Parathyroid adenoma (tissue), 2 donors: ENCODE measurements at regions not wholly inside any gene's neighbourhood (a gene's known extent, or its start where the extent isn't known, plus 50 kb on each side); places are given as distances from the start of the nearest gene placed in this dataset.

Source experiments
- H2AFZ ChIP-seq: fragments of 300-600 bp; sonication (generic); one replicate; pipeline ENCODE4 v1.7.0; 2017; ENCODE audit warnings: antibody characterized with exemption, mild to moderate bottlenecking
- H3K27ac ChIP-seq: fragments of 300-600 bp; sonication (generic); one replicate; pipeline ENCODE4 v1.7.0; 2017
- H3K27me3 ChIP-seq: fragments of 300-600 bp; sonication (generic); one replicate; pipeline ENCODE4 v1.7.0; 2017; ENCODE audit warnings: low read length; ENCODE audit not compliant: control insufficient read depth, insufficient read depth
- H3K36me3 ChIP-seq: fragments of 300-600 bp; sonication (generic); one replicate; pipeline ENCODE4 v1.7.0; 2017; ENCODE audit warnings: low read length; ENCODE audit not compliant: control insufficient read depth, insufficient read depth
- H3K4me1 ChIP-seq: fragments of 300-600 bp; sonication (generic); one replicate; pipeline ENCODE4 v1.7.0; 2017; ENCODE audit warnings: control low read depth
- H3K4me2 ChIP-seq: fragments of 300-600 bp; sonication (generic); one replicate; pipeline ENCODE4 v1.7.0; 2017; ENCODE audit warnings: low read length
- H3K4me3 ChIP-seq: fragments of 300-600 bp; sonication (generic); one replicate; pipeline ENCODE4 v1.7.0; 2017; ENCODE audit warnings: low read depth, low read length
- H3K79me2 ChIP-seq: fragments of 300-600 bp; sonication (generic); one replicate; pipeline ENCODE4 v1.7.0; 2017; ENCODE audit warnings: control low read depth
- H3K9ac ChIP-seq: fragments of 300-600 bp; sonication (generic); one replicate; pipeline ENCODE4 v1.7.0; 2017; ENCODE audit warnings: mild to moderate bottlenecking
- H3K9me3 ChIP-seq: fragments of 300-600 bp; sonication (generic); one replicate; pipeline ENCODE4 v1.7.0; 2017; ENCODE audit warnings: low read length; ENCODE audit not compliant: control insufficient read depth
- CTCF ChIP-seq: fragments of 300-600 bp; sonication (generic); IDR thresholded peaks from one replicate; pipeline ENCODE4 v1.7.0; 2017; ENCODE audit warnings: antibody characterized with exemption, mild to moderate bottlenecking
- donor health status: primary hyperparathyroidism.

- Histone ChIP-seq H3K9me3 (no peaks in the 10 kb centered on the region), H3K27ac (no peak overlapping the region), H3K4me2 (no peak overlapping the region), H3K4me1 (no peaks in the 10 kb centered on the region), H3K79me2 (no peaks in the 10 kb centered on the region), H2AFZ (no peak overlapping the region), H3K27me3 (no peaks in the 10 kb centered on the region), H3K36me3 (no peaks in the 10 kb centered on the region), H3K9ac (no peak overlapping the region), H3K4me3 (no peak overlapping the region)
- no peak for TF ChIP-seq CTCF
Measured at GRCh38 chr19:30883071-30883470, 466.2 kb downstream of the TSHZ3 start.

- Histone ChIP-seq H3K27me3 (no peaks in the 10 kb centered on the region), H3K4me1 (no peaks in the 10 kb centered on the region), H3K36me3 (no peaks in the 10 kb centered on the region), H3K4me3 (no peak overlapping the region), H3K9me3 (no peaks in the 10 kb centered on the region), H3K9ac (no peak overlapping the region), H3K27ac (no peak overlapping the region), H2AFZ (no peak overlapping the region), H3K4me2 (no peak overlapping the region), H3K79me2 (no peaks in the 10 kb centered on the region)
- TF ChIP-seq CTCF = no peak
Measured at GRCh38 chr19:30882411-30883005, 466.7 kb downstream of the TSHZ3 start.

- H3K9ac ChIP-seq = no peak overlapping the region
- H3K9me3 ChIP-seq = no peaks in the 10 kb centered on the region
- no peak for TF ChIP-seq CTCF
- no peak overlapping the region for H3K4me3 ChIP-seq
- H3K4me2 ChIP-seq = no peak overlapping the region
- no peaks in the 10 kb centered on the region for H3K27me3 ChIP-seq
- no peaks in the 10 kb centered on the region for H3K36me3 ChIP-seq
- no peak overlapping the region for H3K27ac ChIP-seq
- H3K79me2 ChIP-seq = no peaks in the 10 kb centered on the region
- no peaks in the 10 kb centered on the region for H3K4me1 ChIP-seq
- no peak overlapping the region for H2AFZ ChIP-seq
Measured at GRCh38 chr19:30881930-30882329, 467.3 kb downstream of the TSHZ3 start.

- no peaks in the 10 kb centered on the region for H3K9me3 ChIP-seq
- H3K9ac ChIP-seq = no peak overlapping the region
- H3K4me2 ChIP-seq = no peak overlapping the region
- TF ChIP-seq CTCF = no peak
- H3K4me1 ChIP-seq = no peaks in the 10 kb centered on the region
- no peak overlapping the region for H2AFZ ChIP-seq
- H3K36me3 ChIP-seq = no peaks in the 10 kb centered on the region
- H3K27me3 ChIP-seq = no peaks in the 10 kb centered on the region
- no peak overlapping the region for H3K4me3 ChIP-seq
- H3K27ac ChIP-seq = no peak overlapping the region
- H3K79me2 ChIP-seq = no peaks in the 10 kb centered on the region
Measured at GRCh38 chr19:30881281-30881680, 468.0 kb downstream of the TSHZ3 start.

GRCh38 chr19:30880551-30880950, 468.7 kb downstream of the TSHZ3 start:
- no peak overlapping the region for H3K4me3 ChIP-seq
- H3K9me3 ChIP-seq = no peaks in the 10 kb centered on the region
- H3K36me3 ChIP-seq = no peaks in the 10 kb centered on the region
- H3K27ac ChIP-seq = no peak overlapping the region
- no peak overlapping the region for H3K4me2 ChIP-seq
- H3K9ac ChIP-seq = no peak overlapping the region
- H3K27me3 ChIP-seq = no peaks in the 10 kb centered on the region
- H3K4me1 ChIP-seq = no peaks in the 10 kb centered on the region
- H2AFZ ChIP-seq = no peak overlapping the region
- no peaks in the 10 kb centered on the region for H3K79me2 ChIP-seq
- no peak for TF ChIP-seq CTCF
